Medulla oblongata (tissue), 1 donor: ENCODE measurements at regions not wholly inside any gene's neighbourhood (a gene's known extent, or its start where the extent isn't known, plus 50 kb on each side); places are given as distances from the start of the nearest gene placed in this dataset.

Experiments
- DNase-seq: peaks from one replicate; pipeline ENCODE4 v3.0.0-alpha.2; 2015; ENCODE audit errors: extremely low spot score

GRCh38 chr16:87176735-87177134 lies 140.5 kb downstream of the C16orf95 start:
- no peak for DNase-seq

GRCh38 chr16:87177673-87178072 lies 139.5 kb downstream of the C16orf95 start:
- no peak for DNase-seq

GRCh38 chr16:87178177-87178863 lies 138.9 kb downstream of the C16orf95 start:
- DNase-seq: peak; percentile 17

GRCh38 chr16:87178977-87179376 lies 138.2 kb downstream of the C16orf95 start:
- DNase-seq: no peak

- no peak for DNase-seq
These were observed 137.1 kb downstream of the C16orf95 start for GRCh38 chr16:87180069-87180468.

GRCh38 chr16:87182759-87183158 lies 134.4 kb downstream of the C16orf95 start:
- no peak for DNase-seq

- DNase-seq: no peak
These were observed 133.5 kb downstream of the C16orf95 start for GRCh38 chr16:87183647-87184046.

- DNase-seq: no peak
These were observed 131.9 kb downstream of the C16orf95 start for GRCh38 chr16:87185308-87185707.

- no peak for DNase-seq
These were observed 131.2 kb downstream of the C16orf95 start for GRCh38 chr16:87185983-87186382.

- no peak for DNase-seq
These were observed 130.7 kb downstream of the C16orf95 start for GRCh38 chr16:87186446-87186845.

- DNase-seq: no peak
These were observed 130.2 kb downstream of the C16orf95 start for GRCh38 chr16:87186876-87187533.

- no peak for DNase-seq
These were observed 129.1 kb downstream of the C16orf95 start for GRCh38 chr16:87188104-87188503.

- DNase-seq: no peak
These were observed 127.8 kb downstream of the C16orf95 start for GRCh38 chr16:87189426-87189825.

GRCh38 chr16:87190288-87191230 lies 126.6 kb downstream of the C16orf95 start:
- no peak for DNase-seq

- DNase-seq: no peak
These were observed 124.6 kb downstream of the C16orf95 start for GRCh38 chr16:87192452-87193073.

GRCh38 chr16:87194172-87194571 lies 123.0 kb downstream of the C16orf95 start:
- DNase-seq: no peak

GRCh38 chr16:87195161-87195560 lies 122.0 kb downstream of the C16orf95 start:
- no peak for DNase-seq

- no peak for DNase-seq
These were observed 121.0 kb downstream of the C16orf95 start for GRCh38 chr16:87196231-87196630.

- DNase-seq: no peak
These were observed 120.5 kb downstream of the C16orf95 start for GRCh38 chr16:87196661-87197060.

- DNase-seq: no peak
These were observed 118.8 kb downstream of the C16orf95 start for GRCh38 chr16:87198328-87198832.

- DNase-seq: no peak
These were observed 118.3 kb downstream of the C16orf95 start for GRCh38 chr16:87198881-87199280.

- no peak for DNase-seq
These were observed 117.8 kb downstream of the C16orf95 start for GRCh38 chr16:87199379-87199778.
